ENCODE measurements at regions not wholly inside any gene's neighbourhood (a gene's known extent, or its start where the extent isn't known, plus 50 kb on each side); places are given as distances from the start of the nearest gene placed in this dataset.

GRCh38 chr9:27801545-27801944 lies 228.3 kb upstream of the C9orf72 start:
- no peak for TF ChIP-seq NRL (CRISPR knock-in tag; IDR thresholded peaks at IDR 0.05; ENCODE audit: borderline replicate concordance)
- no peak for TF ChIP-seq HCFC1 (IDR thresholded peaks at IDR 0.05; ENCODE audit: low read depth, low read length)
- TF ChIP-seq TEF (CRISPR knock-in tag; IDR thresholded peaks at IDR 0.05), result no peak
- no peak for TF ChIP-seq PHF21A (CRISPR knock-in tag; IDR thresholded peaks at IDR 0.05)
- no peak for TF ChIP-seq ZNF660 (CRISPR knock-in tag; IDR thresholded peaks at IDR 0.05; ENCODE audit: borderline replicate concordance, low read depth)
- TF ChIP-seq JUND (CRISPR knock-in tag; IDR thresholded peaks at IDR 0.05), result no peak
- TF ChIP-seq ZSCAN29 (CRISPR knock-in tag; conservative IDR thresholded peaks at IDR 0.05), result no peak
- no peak for TF ChIP-seq MTF1 (CRISPR knock-in tag; IDR thresholded peaks at IDR 0.05)
- no peak for TF ChIP-seq KDM4B (CRISPR knock-in tag; IDR thresholded peaks at IDR 0.05)
- TF ChIP-seq ZNF101 (CRISPR knock-in tag; IDR thresholded peaks at IDR 0.05; ENCODE audit: borderline replicate concordance, low read depth), result no peak
- TF ChIP-seq SUZ12 (IDR thresholded peaks at IDR 0.05; ENCODE audit: low read depth, low read length), result no peak
- TF ChIP-seq CTCF (CRISPR knock-in tag; IDR thresholded peaks at IDR 0.05), result no peak
